IMR-90 (cell line): ENCODE measurements at regions not wholly inside any gene's neighbourhood (a gene's known extent, or its start where the extent isn't known, plus 50 kb on each side); places are given as distances from the start of the nearest gene placed in this dataset.

Experiments
- BHLHE40 ChIP-seq: fragments of 150-350 bp; IDR thresholded peaks from 2 replicates; pipeline ENCODE4 v1.6.1; 2016; ENCODE audit warnings: mild to moderate bottlenecking, low read depth, low read length
- POLR2A ChIP-seq: IDR thresholded peaks from 2 replicates; pipeline ENCODE4 v1.6.1; 2012; ENCODE audit warnings: mild to moderate bottlenecking, low read depth, low read length
- SMC3 ChIP-seq: fragments of 150-350 bp; IDR thresholded peaks from 2 replicates; pipeline ENCODE4 v1.6.1; 2016; ENCODE audit warnings: low read depth, mild to moderate bottlenecking, antibody characterized with exemption, low read length, moderate library complexity
- TF ChIP-seq, protein P1 (sequence below): conservative IDR thresholded peaks from 2 replicates; pipeline ENCODE4 v1.5.1; 2012; ENCODE audit warnings: mild to moderate bottlenecking, low read depth, low read length, improper control_type of control experiment
- TF ChIP-seq, protein P2 (sequence below): fragments of 150-350 bp; IDR thresholded peaks from 2 replicates; pipeline ENCODE4 v1.6.1; 2016; ENCODE audit warnings: low read depth, mild to moderate bottlenecking, low read length, moderate library complexity, borderline replicate concordance

DNA sequence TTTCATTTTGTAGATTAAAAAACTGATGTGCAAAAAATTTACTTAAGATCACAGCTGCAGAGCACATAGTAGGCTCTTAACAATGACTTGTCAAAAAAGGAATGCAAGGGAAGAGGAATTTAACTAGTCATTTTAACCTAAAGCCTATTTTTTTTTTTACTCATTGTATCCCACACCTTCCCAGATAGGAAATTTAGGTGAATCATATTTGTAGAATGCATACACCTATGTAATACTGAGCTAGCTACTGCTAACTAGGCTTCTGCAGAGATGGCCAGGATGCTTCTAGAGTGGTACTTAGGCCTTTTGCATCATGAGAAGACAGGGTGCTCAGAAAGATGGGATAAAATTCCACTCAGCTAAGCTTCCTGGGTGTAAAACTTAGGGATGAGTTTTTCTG is 387.3 kb downstream of the AASDHPPT start:
- TF ChIP-seq BHLHE40, result no peak
- TF ChIP-seq, protein P1, sequence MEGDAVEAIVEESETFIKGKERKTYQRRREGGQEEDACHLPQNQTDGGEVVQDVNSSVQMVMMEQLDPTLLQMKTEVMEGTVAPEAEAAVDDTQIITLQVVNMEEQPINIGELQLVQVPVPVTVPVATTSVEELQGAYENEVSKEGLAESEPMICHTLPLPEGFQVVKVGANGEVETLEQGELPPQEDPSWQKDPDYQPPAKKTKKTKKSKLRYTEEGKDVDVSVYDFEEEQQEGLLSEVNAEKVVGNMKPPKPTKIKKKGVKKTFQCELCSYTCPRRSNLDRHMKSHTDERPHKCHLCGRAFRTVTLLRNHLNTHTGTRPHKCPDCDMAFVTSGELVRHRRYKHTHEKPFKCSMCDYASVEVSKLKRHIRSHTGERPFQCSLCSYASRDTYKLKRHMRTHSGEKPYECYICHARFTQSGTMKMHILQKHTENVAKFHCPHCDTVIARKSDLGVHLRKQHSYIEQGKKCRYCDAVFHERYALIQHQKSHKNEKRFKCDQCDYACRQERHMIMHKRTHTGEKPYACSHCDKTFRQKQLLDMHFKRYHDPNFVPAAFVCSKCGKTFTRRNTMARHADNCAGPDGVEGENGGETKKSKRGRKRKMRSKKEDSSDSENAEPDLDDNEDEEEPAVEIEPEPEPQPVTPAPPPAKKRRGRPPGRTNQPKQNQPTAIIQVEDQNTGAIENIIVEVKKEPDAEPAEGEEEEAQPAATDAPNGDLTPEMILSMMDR, result no peak
- TF ChIP-seq POLR2A, result no peak
- TF ChIP-seq SMC3, result no peak
- TF ChIP-seq, protein P2, sequence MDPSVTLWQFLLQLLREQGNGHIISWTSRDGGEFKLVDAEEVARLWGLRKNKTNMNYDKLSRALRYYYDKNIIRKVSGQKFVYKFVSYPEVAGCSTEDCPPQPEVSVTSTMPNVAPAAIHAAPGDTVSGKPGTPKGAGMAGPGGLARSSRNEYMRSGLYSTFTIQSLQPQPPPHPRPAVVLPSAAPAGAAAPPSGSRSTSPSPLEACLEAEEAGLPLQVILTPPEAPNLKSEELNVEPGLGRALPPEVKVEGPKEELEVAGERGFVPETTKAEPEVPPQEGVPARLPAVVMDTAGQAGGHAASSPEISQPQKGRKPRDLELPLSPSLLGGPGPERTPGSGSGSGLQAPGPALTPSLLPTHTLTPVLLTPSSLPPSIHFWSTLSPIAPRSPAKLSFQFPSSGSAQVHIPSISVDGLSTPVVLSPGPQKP, result no peak
